Uterus (tissue), 3 donors: ENCODE measurements at regions not wholly inside any gene's neighbourhood (a gene's known extent, or its start where the extent isn't known, plus 50 kb on each side); places are given as distances from the start of the nearest gene placed in this dataset.

Experiments used
- DNase-seq, 2 donors: peaks; one replicate each; pipeline ENCODE4 v3.0.0-alpha.2; 2019 to 2020
- H3K27ac ChIP-seq, 2 donors: fragments of 200-600 bp; sonication (generic); 1 replicate in 1 of 2; 2 replicates in 1 of 2; pipeline ENCODE4 v1.5.1; 2016 to 2018
- H3K27me3 ChIP-seq, 2 donors: fragments of 200-600 bp; sonication (generic); one replicate each; pipeline ENCODE4 v1.5.1; 2018 to 2019; ENCODE audit warnings: control low read depth in 1 of 2
- H3K36me3 ChIP-seq, 2 donors: fragments of 200-600 bp; sonication (generic); one replicate each; pipeline ENCODE4 v1.5.1; 2019; ENCODE audit warnings: control low read depth in 1 of 2
- H3K4me1 ChIP-seq, 2 donors: fragments of 200-600 bp; sonication (generic); one replicate each; pipeline ENCODE4 v1.5.1; 2018 to 2019; ENCODE audit warnings: control low read depth in 1 of 2
- H3K4me3 ChIP-seq, 2 donors: fragments of 200-600 bp; sonication (generic); 1 replicate in 1 of 2; 2 replicates in 1 of 2; pipeline ENCODE4 v1.5.1; 2018 to 2019; ENCODE audit warnings: mild to moderate bottlenecking in 1 of 2
- H3K9me3 ChIP-seq, 2 donors: fragments of 200-600 bp; sonication (generic); one replicate each; pipeline ENCODE4 v1.5.1; 2019; ENCODE audit warnings: control low read depth in 1 of 2
- CTCF ChIP-seq, 4 experiments: fragments of 200-600 bp in 2 of 4; fragments of 450-650 bp in 2 of 4; sonication (generic) in 2 of 4; IDR thresholded peaks; one replicate each; pipeline ENCODE4 v1.5.1; 2016 to 2019; ENCODE audit warnings: antibody characterized with exemption in 4 of 4, mild to moderate bottlenecking in 2 of 4, moderate library complexity in 1 of 4
- POLR2A ChIP-seq, 2 donors: fragments of 450-650 bp; IDR thresholded peaks; one replicate each; pipeline ENCODE4 v1.6.1; 2016; ENCODE audit warnings: antibody characterized with exemption in 2 of 2, mild to moderate bottlenecking in 1 of 2, moderate library complexity in 1 of 2
- intact Hi-C: fragments of 100-400 bp; cut with DNase I; formaldehyde crosslinking; loops from one replicate; pipeline ENCODE4 v1.15.1; 2023; ENCODE audit warnings: low total_unique reads
- donor health status: DM: yes; HTN: yes; CAD: no.

- Histone ChIP-seq H3K4me1 (no peaks in the 10 kb centered on the region), H3K36me3 (no peaks in the 10 kb centered on the region), H3K4me3 (no peak overlapping the region), H3K9me3 (no peaks in the 10 kb centered on the region), H3K27me3 (no peaks in the 10 kb centered on the region), H3K27ac (no peak overlapping the region)
- no peak for DNase-seq
- no peak for TF ChIP-seq POLR2A (IDR thresholded peaks at IDR 0.05)
- intact Hi-C loops: no loop called here
These were observed 89.0 kb downstream of the SALL1 start for GRCh38 chr16:51062039-51062438.

GRCh38 chr16:51061328-51061727 is 89.7 kb downstream of the SALL1 start:
- Histone ChIP-seq H3K9me3 (no peaks in the 10 kb centered on the region), H3K4me1 (no peaks in the 10 kb centered on the region)

GRCh38 chr16:51057969-51058337 is 93.1 kb downstream of the SALL1 start:
- intact Hi-C loops: no loop called here
- no peaks in the 10 kb centered on the region for H3K9me3 ChIP-seq
- H3K4me1 ChIP-seq: no peaks in the 10 kb centered on the region
- no peaks in the 10 kb centered on the region for H3K27me3 ChIP-seq
- DNase-seq: no peak
- H3K27ac ChIP-seq: no peak overlapping the region
- TF ChIP-seq POLR2A (IDR thresholded peaks at IDR 0.05): no peak
- no peak for TF ChIP-seq CTCF (IDR thresholded peaks at IDR 0.05)
- H3K36me3 ChIP-seq: no peaks in the 10 kb centered on the region
- no peak overlapping the region for H3K4me3 ChIP-seq

More at GRCh38 chr16:51061328-51061727, 89.7 kb downstream of the SALL1 start:
- DNase-seq: no peak
- intact Hi-C loops: no loop called here
- Histone ChIP-seq H3K36me3 (no peaks in the 10 kb centered on the region), H3K27me3 (no peaks in the 10 kb centered on the region), H3K4me3 (no peak overlapping the region), H3K27ac (no peak overlapping the region)
- TF ChIP-seq CTCF (IDR thresholded peaks at IDR 0.05): no peak
- TF ChIP-seq POLR2A (IDR thresholded peaks at IDR 0.05): no peak

GRCh38 chr16:51057102-51057793 is 93.8 kb downstream of the SALL1 start:
- H3K9me3 ChIP-seq: no peaks in the 10 kb centered on the region
- H3K4me3 ChIP-seq: no peak overlapping the region
- DNase-seq: no peak
- H3K4me1 ChIP-seq: no peaks in the 10 kb centered on the region
- no peaks in the 10 kb centered on the region for H3K36me3 ChIP-seq
- H3K27me3 ChIP-seq: no peaks in the 10 kb centered on the region
- intact Hi-C loops: no loop called here
- no peak overlapping the region for H3K27ac ChIP-seq
- no peak for TF ChIP-seq POLR2A (IDR thresholded peaks at IDR 0.05)
- no peak for TF ChIP-seq CTCF (IDR thresholded peaks at IDR 0.05)

GRCh38 chr16:51056331-51056730 is 94.7 kb downstream of the SALL1 start:
- DNase-seq: no peak
- Histone ChIP-seq H3K27me3 (no peaks in the 10 kb centered on the region), H3K4me1 (no peaks in the 10 kb centered on the region), H3K36me3 (no peaks in the 10 kb centered on the region), H3K27ac (no peak overlapping the region), H3K4me3 (no peak overlapping the region), H3K9me3 (no peaks in the 10 kb centered on the region)
- intact Hi-C loops: no loop called here
- TF ChIP-seq CTCF (IDR thresholded peaks at IDR 0.05) (no peak), POLR2A (IDR thresholded peaks at IDR 0.05) (no peak)

- H3K4me3 ChIP-seq: no peak overlapping the region
- H3K4me1 ChIP-seq: no peaks in the 10 kb centered on the region
- no peak for DNase-seq
- H3K9me3 ChIP-seq: no peaks in the 10 kb centered on the region
- no peak for TF ChIP-seq POLR2A (IDR thresholded peaks at IDR 0.05)
- no peak for TF ChIP-seq CTCF (IDR thresholded peaks at IDR 0.05)
- H3K36me3 ChIP-seq: no peaks in the 10 kb centered on the region
- no peaks in the 10 kb centered on the region for H3K27me3 ChIP-seq
- H3K27ac ChIP-seq: no peak overlapping the region
- intact Hi-C loops: no loop called here
These were observed 95.6 kb downstream of the SALL1 start for GRCh38 chr16:51055434-51055833.
